GM23338 (cell line): ENCODE measurements at regions not wholly inside any gene's neighbourhood (a gene's known extent, or its start where the extent isn't known, plus 50 kb on each side); places are given as distances from the start of the nearest gene placed in this dataset.

Experiments
- CREB1 ChIP-seq: fragments of 250-450 bp; sonication (Bioruptor Pico); IDR thresholded peaks from 2 replicates; pipeline ENCODE4 v1.5.0; 2020; ENCODE audit warnings: low read depth, mild to moderate bottlenecking, moderate library complexity
- CTCF ChIP-seq, 2 experiments: fragments of 200-600 bp in 1 of 2; sonication (generic) in 1 of 2; conservative IDR thresholded peaks; 2 replicates each; pipeline versions ENCODE4 v1.5.1 to v1.6.1; 2016 to 2017; ENCODE audit warnings: antibody characterized with exemption in 2 of 2, low read depth in 2 of 2, mild to moderate bottlenecking in 2 of 2, moderate library complexity in 1 of 2
- EZH2 ChIP-seq: fragments of 200-600 bp; sonication (generic); IDR thresholded peaks from one replicate; pipeline ENCODE4 v1.8.0; 2017; ENCODE audit warnings: antibody characterized with exemption, mild to moderate bottlenecking, low read depth; ENCODE audit not compliant: unreplicated experiment
- EZH2phosphoT487 ChIP-seq: fragments of 200-600 bp; sonication (generic); IDR thresholded peaks from one replicate; pipeline ENCODE4 v1.8.1; 2018; ENCODE audit warnings: antibody characterized with exemption; ENCODE audit not compliant: unreplicated experiment
- JUNB ChIP-seq: IDR thresholded peaks from one replicate; pipeline ENCODE4 v1.6.1; 2016; ENCODE audit warnings: antibody characterized with exemption; ENCODE audit not compliant: unreplicated experiment
- POLR2AphosphoS5 ChIP-seq: IDR thresholded peaks from 2 replicates; pipeline ENCODE4 v1.6.1; 2016; ENCODE audit warnings: antibody characterized with exemption, low read depth

GRCh38 chr6:9401960-9402359, 966.6 kb upstream of the SLC35B3 start:
- TF ChIP-seq CTCF (conservative IDR thresholded peaks at IDR 0.05; ENCODE audit: low read depth in 2 of 2), result no peak
- no peak for TF ChIP-seq EZH2
- no peak for TF ChIP-seq EZH2phosphoT487
- TF ChIP-seq JUNB, result no peak
- TF ChIP-seq POLR2AphosphoS5, result no peak
- TF ChIP-seq CREB1 (CRISPR knock-in tag), result no peak
